ENCODE measurements at regions not wholly inside any gene's neighbourhood (a gene's known extent, or its start where the extent isn't known, plus 50 kb on each side); places are given as distances from the start of the nearest gene placed in this dataset.

DNA sequence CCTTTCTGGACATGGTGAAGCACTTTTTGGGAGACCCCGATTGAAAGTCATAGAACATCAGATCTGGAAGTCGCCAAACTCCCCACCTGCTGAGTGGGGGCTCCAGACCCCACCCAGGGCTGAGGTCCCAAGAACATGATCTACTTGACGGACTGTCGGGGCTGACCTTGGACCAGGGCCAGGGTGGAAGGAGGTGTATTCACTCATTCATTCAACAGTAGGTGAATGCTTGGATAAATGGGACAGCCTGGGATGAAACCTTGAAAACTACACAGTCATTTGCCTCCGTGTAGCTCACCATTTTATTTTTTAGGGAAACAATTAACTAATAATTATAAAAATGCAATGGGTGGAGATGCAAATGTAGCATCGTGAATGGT is 629.0 kb downstream of the BRD1 start:
- TF ChIP-seq, protein P1, sequence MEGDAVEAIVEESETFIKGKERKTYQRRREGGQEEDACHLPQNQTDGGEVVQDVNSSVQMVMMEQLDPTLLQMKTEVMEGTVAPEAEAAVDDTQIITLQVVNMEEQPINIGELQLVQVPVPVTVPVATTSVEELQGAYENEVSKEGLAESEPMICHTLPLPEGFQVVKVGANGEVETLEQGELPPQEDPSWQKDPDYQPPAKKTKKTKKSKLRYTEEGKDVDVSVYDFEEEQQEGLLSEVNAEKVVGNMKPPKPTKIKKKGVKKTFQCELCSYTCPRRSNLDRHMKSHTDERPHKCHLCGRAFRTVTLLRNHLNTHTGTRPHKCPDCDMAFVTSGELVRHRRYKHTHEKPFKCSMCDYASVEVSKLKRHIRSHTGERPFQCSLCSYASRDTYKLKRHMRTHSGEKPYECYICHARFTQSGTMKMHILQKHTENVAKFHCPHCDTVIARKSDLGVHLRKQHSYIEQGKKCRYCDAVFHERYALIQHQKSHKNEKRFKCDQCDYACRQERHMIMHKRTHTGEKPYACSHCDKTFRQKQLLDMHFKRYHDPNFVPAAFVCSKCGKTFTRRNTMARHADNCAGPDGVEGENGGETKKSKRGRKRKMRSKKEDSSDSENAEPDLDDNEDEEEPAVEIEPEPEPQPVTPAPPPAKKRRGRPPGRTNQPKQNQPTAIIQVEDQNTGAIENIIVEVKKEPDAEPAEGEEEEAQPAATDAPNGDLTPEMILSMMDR (IDR thresholded peaks at IDR 0.05), result no peak
- TF ChIP-seq POLR2A (IDR thresholded peaks at IDR 0.05), result no peak

Measured in esophagus squamous epithelium (tissue), 4 donors.